ENCODE measurements at regions not wholly inside any gene's neighbourhood (a gene's known extent, or its start where the extent isn't known, plus 50 kb on each side); places are given as distances from the start of the nearest gene placed in this dataset.
A peak's percentile ranks its signal among the peaks of the same experiment; 100 is the strongest.

GRCh38 chr14:54088271-54088670, 131.6 kb upstream of the BMP4 start:
- no peak for FAIRE-seq
- DNase-seq (ENCODE audit: low spot score): no peak

DNA sequence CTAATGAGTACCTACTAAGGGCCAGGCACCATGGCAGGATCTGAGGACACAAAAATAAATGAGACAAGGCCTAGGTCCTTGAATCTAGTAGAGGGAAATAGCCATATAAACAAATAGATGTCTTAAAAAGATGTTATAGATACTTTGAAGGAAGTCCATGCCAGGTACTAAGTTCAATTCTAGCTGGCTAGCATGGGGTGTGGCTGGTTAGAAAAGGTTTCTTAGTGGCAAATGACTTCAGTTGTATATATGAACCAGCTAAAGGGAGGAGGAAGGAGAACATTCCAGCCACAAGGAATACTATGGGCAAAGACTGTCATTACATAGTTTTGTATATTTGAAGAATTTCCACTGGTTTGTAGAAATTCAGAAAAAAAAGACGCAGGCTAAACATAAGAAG, 133.6 kb upstream of the BMP4 start:
- no peak for FAIRE-seq
- DNase-seq (ENCODE audit: low spot score): no peak

DNA sequence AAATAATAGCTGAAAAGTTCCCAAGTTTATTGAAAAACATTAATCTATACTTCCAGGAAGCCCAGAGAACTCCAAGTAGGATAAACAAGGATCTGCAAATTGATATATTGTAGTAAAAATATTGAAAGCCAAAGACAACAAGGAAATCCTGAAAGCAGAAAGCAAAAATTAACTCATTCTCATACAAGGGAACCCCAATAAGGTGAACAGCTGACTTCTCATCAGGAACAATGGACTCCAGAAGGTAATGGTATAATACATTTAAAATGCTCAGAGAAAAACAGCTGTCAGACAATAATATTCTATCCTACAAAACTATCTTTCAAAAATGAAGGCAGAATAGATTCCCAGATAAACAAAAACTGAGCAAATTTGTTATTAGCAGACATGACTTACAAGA, 138.1 kb upstream of the BMP4 start:
- DNase-seq (ENCODE audit: low spot score) (no peak), FAIRE-seq (no peak)

GRCh38 chr14:54098536-54098935, 141.9 kb upstream of the BMP4 start:
- DNase-seq (ENCODE audit: low spot score): no peak
- no peak for FAIRE-seq

DNA sequence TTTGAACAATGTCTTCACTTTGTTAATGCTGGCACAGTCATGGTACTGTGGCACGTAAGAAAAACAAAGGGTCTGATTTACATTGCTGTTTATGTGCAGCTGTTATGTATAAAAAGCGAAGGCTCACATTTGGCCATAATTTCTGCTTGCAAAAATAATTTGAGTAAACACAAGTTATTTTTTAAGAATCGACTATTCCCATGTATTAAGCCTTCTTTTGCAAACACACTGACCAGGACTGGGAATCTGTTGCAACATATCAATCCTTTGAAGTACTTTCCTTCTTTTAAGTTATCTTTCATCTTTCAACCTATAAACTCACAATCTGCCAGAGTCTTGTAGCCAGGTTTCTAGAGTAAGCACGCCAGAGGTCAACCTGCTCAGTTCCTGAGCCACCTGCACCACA, 145.4 kb upstream of the BMP4 start:
- no peak for FAIRE-seq
- no peak for DNase-seq (ENCODE audit: low spot score)

GRCh38 chr14:54102530-54102929, 145.9 kb upstream of the BMP4 start:
- FAIRE-seq (no peak), DNase-seq (ENCODE audit: low spot score) (no peak)

- FAIRE-seq (no peak), DNase-seq (ENCODE audit: low spot score) (no peak)
These were observed 148.0 kb upstream of the BMP4 start for GRCh38 chr14:54104601-54105145.

GRCh38 chr14:54105406-54105805, 148.8 kb upstream of the BMP4 start:
- DNase-seq (ENCODE audit: low spot score) (no peak), FAIRE-seq (no peak)

DNA sequence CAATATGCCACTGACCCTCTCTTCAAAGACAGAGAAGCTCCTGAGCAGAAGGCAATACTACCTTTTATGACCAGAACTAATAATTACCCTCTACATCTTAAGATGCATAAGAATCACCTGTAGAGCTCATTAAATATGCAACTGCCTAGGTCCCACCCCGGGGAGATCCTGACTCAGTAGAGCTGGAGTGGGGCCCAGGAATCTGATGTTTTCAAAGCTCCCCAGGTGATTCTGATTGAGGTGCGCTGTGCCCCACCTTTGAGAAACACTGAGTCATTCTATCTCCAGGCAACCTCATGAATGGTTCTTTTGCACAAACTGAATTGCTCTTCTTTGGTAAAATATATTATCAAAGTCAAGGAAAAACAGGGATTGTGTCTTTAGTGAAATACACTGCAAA, 149.3 kb upstream of the BMP4 start:
- FAIRE-seq: peak; percentile 55
- no peak for DNase-seq (ENCODE audit: low spot score)

DNA sequence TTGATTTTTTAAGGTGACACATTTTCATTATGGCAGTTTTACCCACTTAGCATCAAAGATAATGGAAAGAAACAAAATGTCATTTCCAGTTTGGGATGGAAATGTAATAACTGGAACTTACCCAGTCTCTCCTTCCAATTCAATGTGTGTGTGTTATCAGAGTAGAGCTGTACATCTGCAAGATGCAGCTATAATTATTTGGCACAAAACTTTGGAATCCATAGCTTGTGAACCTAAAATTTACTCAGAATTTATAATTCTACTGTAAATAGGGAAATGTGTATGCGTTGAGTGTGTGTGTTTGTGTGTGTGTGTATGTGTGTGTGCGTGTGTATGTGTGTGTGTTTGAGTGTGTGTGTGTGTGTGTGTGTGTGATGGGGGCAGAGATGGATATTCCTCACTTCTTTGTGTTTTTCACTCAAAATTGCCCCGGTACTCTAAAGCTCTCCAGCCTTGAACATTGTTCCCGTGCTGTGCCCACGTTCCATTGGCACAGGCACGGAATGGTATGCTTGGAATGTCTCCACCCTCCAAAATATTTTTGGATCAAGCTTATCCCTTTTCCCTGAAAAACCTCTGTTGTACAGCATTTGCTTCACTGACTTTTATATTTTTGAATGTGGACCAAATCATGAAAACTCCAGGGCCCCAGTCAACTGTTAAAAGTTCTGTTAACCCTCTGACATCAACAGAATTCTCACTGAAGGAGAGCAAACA, 150.2 kb upstream of the BMP4 start:
- FAIRE-seq: peak; percentile 92
- DNase-seq (ENCODE audit: low spot score): peak; percentile 81

- DNase-seq (ENCODE audit: low spot score) (peak; percentile 75), FAIRE-seq (peak; percentile 91)
These were observed 152.2 kb upstream of the BMP4 start for GRCh38 chr14:54108481-54109471.

DNA sequence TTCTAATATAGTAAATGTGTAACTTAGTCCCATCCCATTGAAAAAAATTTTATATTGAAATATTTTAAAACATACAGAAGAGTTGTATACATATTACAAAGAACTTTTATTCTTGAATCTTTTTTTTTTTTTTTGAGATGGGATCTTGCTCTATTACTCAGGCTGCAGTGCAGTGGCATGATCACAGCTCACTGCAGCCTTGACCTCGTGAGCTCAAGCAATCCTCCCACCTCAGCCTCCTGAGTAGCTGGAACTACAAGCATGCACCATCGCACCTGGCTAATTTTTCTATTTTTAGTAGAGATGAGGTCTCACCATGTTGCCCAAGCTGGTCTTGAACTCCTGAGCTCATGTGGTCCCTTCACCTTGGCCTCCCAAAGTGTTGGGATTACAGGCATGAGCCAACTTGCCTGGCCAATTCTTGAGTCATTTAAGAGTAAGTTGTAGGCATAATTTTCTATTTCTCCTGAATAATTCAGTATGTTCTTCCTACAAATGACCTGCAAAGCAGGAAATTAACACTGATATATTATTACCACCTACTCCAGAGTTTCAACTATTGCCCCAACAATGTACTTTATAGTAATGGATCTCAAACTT, 153.0 kb upstream of the BMP4 start:
- no peak for FAIRE-seq
- DNase-seq (ENCODE audit: low spot score): no peak

DNA sequence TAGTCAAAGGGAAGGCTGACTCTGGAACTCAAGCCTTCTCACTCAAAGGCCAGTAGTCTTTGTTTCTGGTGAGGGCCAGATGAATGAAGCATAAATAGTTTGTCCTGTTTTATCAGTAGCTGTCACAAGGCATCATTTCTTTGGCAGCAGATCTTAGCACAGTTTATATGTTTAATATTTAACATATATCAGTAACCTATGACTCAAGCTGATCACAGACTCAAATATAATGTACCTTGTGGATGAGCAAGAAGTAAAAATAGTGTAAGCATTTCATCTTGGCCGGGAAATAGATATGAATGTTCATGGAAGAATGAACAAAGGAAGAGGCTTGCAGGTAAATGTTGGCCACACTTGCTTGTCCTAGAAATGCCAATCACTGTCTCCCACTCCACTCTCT, 158.3 kb upstream of the BMP4 start:
- DNase-seq (ENCODE audit: low spot score): no peak
- no peak for FAIRE-seq

DNA sequence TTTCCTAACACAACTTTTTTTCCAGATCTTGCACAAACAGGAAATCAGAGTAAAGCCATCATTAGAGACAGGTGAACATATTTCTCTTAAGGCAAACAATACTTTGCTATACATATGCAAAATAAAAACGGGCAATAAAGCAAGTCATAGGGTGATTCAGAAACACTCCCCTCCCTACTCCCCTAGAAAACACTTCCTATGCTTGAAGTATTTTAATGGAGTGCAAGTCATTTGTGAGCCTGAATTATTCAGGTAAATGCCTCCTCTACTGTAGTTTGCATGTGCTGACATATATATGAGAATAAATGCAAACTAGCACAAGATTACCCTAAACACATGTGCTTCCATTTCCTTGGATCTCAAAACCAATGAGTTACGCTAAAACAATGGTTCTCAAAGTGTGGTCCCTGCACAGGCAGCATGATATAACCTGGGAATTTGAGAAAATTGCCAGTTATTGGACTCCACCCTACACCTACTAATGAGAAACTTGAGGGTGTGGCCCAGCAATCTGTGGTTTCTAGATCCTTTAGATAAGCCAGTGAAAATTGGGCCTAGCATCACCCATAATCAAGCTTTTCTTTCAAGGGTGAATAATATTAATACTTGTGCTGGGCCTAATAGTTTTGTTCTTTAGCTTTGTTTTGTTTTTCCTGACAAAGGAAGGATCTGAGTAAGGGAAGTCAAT, 159.7 kb upstream of the BMP4 start:
- no peak for DNase-seq (ENCODE audit: low spot score)
- FAIRE-seq: peak; percentile 69

DNA sequence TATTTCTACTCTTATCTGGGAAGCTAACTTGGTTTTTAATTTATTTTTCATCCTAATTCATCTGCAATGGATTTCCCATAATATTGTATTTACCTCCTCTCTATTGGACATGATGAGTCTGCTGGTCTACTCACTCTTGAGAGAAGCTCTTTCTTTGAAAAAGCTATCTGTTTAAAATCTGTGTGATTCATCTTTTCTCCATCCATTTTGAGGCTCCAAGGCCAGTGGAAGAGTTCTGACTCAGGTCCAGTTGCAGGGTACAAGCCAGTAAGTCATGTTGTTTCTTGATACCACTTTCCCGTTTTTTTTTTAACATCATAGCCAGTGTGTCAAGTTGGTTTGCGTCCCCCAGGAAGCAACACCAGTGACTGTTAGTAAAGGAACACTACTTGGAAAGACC, 160.3 kb upstream of the BMP4 start:
- DNase-seq (ENCODE audit: low spot score) (no peak), FAIRE-seq (no peak)

- DNase-seq (ENCODE audit: low spot score): no peak
- FAIRE-seq: no peak
These were observed 160.8 kb upstream of the BMP4 start for GRCh38 chr14:54117396-54117795.

GRCh38 chr14:54117924-54118323, 161.3 kb upstream of the BMP4 start:
- FAIRE-seq: peak; percentile 71
- no peak for DNase-seq (ENCODE audit: low spot score)

GRCh38 chr14:54120260-54120659, 163.6 kb upstream of the BMP4 start:
- DNase-seq (ENCODE audit: low spot score) (no peak), FAIRE-seq (no peak)

DNA sequence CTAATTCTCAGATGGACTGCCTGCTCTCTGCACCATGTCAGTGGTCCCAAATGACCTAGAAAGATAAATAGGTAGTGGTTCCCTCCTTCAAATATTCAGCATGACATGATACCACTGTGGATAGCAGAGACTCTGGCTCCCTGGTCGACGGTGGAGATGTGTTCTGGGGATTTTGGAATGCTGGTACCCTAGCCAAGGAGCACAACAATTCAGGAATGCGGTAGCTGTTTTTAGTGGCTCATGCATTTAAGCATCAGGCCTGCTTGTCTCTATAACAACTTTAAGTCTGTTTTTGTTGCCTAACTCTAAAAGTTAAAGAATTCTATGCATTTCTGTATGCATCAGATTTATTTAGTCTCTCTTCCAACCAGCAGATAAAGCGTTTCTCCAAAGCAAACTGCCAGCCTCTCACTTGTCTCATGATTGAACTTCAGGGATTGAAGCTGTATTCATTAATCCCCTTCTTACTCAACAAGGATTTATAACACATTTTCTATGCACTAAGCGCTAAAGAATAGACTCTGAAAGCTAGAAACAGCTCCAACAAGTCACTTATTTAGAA, 164.9 kb upstream of the BMP4 start:
- DNase-seq (ENCODE audit: low spot score): no peak
- FAIRE-seq: peak; percentile 32

DNA sequence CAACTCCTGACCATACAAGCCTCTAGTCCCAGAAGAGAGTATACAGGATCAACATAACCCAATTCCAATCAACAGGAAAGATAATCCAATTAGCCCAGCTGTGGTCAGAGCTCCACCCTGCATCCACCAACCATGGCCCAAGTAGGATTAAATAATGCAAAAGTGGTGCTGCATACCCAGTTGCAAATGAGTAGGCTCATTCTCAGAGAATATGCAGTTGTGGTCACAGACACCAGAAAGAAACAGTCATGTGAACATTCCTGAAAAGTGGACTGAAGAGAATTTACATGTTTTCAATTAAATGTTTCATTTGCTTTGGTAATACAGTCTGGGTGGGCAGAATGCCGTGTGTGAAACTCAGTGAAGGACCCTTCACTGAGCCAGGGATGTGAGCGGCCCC, 167.2 kb upstream of the BMP4 start:
- DNase-seq (ENCODE audit: low spot score): no peak
- FAIRE-seq: no peak

DNA sequence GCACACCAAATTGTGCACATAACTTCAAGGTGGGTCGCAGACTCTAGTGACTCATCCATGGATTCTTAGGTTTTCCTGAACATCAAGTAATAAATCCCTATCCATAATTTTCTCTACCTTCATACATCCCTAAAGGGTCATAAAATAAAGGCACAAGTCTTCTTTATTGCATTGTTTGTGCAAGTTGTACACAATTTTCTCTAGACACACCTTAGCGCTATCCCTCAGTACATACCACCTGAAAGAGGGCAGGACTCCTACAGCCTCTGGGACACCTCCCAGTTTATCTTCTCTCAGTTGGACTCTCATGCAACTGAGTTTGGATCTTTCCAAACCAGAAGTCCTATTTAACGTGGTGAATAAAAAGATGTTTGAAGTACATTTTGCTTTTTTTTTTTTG, 168.5 kb upstream of the BMP4 start:
- DNase-seq (ENCODE audit: low spot score): no peak
- no peak for FAIRE-seq
